HG03378 (cell line): ENCODE measurements at regions not wholly inside any gene's neighbourhood (a gene's known extent, or its start where the extent isn't known, plus 50 kb on each side); places are given as distances from the start of the nearest gene placed in this dataset.

Experiments
- ATAC-seq: cut with Tn5 transposase; IDR thresholded peaks from one replicate; pipeline ENCODE4 v1.9.1; 2021; ENCODE audit warnings: mild to moderate bottlenecking, moderate library complexity; ENCODE audit not compliant: unreplicated experiment

GRCh38 chr12:108029051-108029835, 99.8 kb upstream of the WSCD2 start:
- no peak for ATAC-seq

GRCh38 chr12:108033090-108033489, 96.0 kb upstream of the WSCD2 start:
- ATAC-seq: no peak

- no peak for ATAC-seq
These were observed 93.7 kb upstream of the WSCD2 start for GRCh38 chr12:108035372-108035771.

- ATAC-seq: no peak
These were observed 91.1 kb upstream of the WSCD2 start for GRCh38 chr12:108037960-108038359.

GRCh38 chr12:108039794-108040193, 89.3 kb upstream of the WSCD2 start:
- no peak for ATAC-seq

GRCh38 chr12:108040947-108041346, 88.1 kb upstream of the WSCD2 start:
- no peak for ATAC-seq

- ATAC-seq: no peak
These were observed 85.8 kb upstream of the WSCD2 start for GRCh38 chr12:108043286-108043685.

GRCh38 chr12:108043750-108044533, 85.1 kb upstream of the WSCD2 start:
- ATAC-seq: no peak

GRCh38 chr12:108046135-108046534, 83.0 kb upstream of the WSCD2 start:
- ATAC-seq: no peak

GRCh38 chr12:108046650-108047049, 82.4 kb upstream of the WSCD2 start:
- ATAC-seq: no peak

GRCh38 chr12:108047071-108047550, 82.0 kb upstream of the WSCD2 start:
- ATAC-seq: no peak

GRCh38 chr12:108048686-108049085, 80.4 kb upstream of the WSCD2 start:
- ATAC-seq: no peak

GRCh38 chr12:108050696-108051095, 78.4 kb upstream of the WSCD2 start:
- no peak for ATAC-seq

GRCh38 chr12:108052260-108052659, 76.8 kb upstream of the WSCD2 start:
- ATAC-seq: no peak

- ATAC-seq: no peak
These were observed 75.6 kb upstream of the WSCD2 start for GRCh38 chr12:108053512-108053911.

GRCh38 chr12:108054496-108054895, 74.6 kb upstream of the WSCD2 start:
- no peak for ATAC-seq

GRCh38 chr12:108055141-108055540, 73.9 kb upstream of the WSCD2 start:
- ATAC-seq: no peak

- no peak for ATAC-seq
These were observed 69.0 kb upstream of the WSCD2 start for GRCh38 chr12:108060067-108060466.

- ATAC-seq: no peak
These were observed 68.2 kb upstream of the WSCD2 start for GRCh38 chr12:108060903-108061302.

- ATAC-seq: no peak
These were observed 65.9 kb upstream of the WSCD2 start for GRCh38 chr12:108063192-108063591.

- no peak for ATAC-seq
These were observed 64.0 kb upstream of the WSCD2 start for GRCh38 chr12:108065069-108065468.
